Endothelial cell of umbilical vein (primary cell): ENCODE measurements at regions not wholly inside any gene's neighbourhood (a gene's known extent, or its start where the extent isn't known, plus 50 kb on each side); places are given as distances from the start of the nearest gene placed in this dataset.

Source experiments
- BruUV-seq: library from RNA; stranded (reverse); fragments of 400-500 nt; replicated peaks from 2 replicates; lab custom pipeline; 2021; lab: Mats Ljungman, UMichigan
- CTCF ChIA-PET: fragments of 300-600, 350-600 bp; sonication (Branson Sonifier 250); formaldehyde crosslinking; loops from one replicate; lab custom pipeline; 2021; ENCODE audit warnings: antibody characterized with exemption, inconsistent platforms; lab: Charles Lee
- POLR2A ChIA-PET: fragments of 300-600, 350-600 bp; sonication (Branson Sonifier 250); formaldehyde crosslinking; loops from one replicate; lab custom pipeline; 2021; ENCODE audit warnings: antibody characterized with exemption, inconsistent platforms; lab: Charles Lee
- DNase-seq: peaks from one replicate; pipeline ENCODE4 v3.0.0-alpha.2; 2011; ENCODE audit warnings: low read depth, low spot score
- FAIRE-seq: peaks from 2 replicates; lab custom pipeline; 2011; peaks lifted over from hg19 to GRCh38; lab: Jason Lieb, UNC
- H2AFZ ChIP-seq: 2 replicates; pipeline ENCODE4 v1.6.0; 2012; ENCODE audit warnings: low read depth, low read length, control low read depth, inconsistent platforms
- H3K27ac ChIP-seq: 2 replicates; pipeline ENCODE4 v1.5.1; 2011; ENCODE audit warnings: low read depth, mild to moderate bottlenecking, control low read depth, low read length, moderate library complexity; ENCODE audit not compliant: insufficient read depth
- H3K27me3 ChIP-seq, 2 experiments: 2 replicates each; pipeline versions ENCODE4 v1.6.0 to v1.6.1; 2011; ENCODE audit warnings: low read length in 2 of 2, mixed read lengths in 1 of 2; ENCODE audit not compliant: control insufficient read depth in 2 of 2, insufficient read depth in 2 of 2
- H3K36me3 ChIP-seq, 2 experiments: 2 replicates in 1 of 2; 3 replicates in 1 of 2; pipeline ENCODE4 v1.5.1; 2011; ENCODE audit warnings: low read length in 2 of 2, mild to moderate bottlenecking in 1 of 2, moderate library complexity in 1 of 2; ENCODE audit not compliant: control insufficient read depth in 2 of 2, insufficient read depth in 2 of 2; ENCODE audit errors: extremely low read depth in 1 of 2
- H3K4me1 ChIP-seq: 3 replicates; pipeline ENCODE4 v1.5.1; 2011; ENCODE audit warnings: mild to moderate bottlenecking, low read length; ENCODE audit not compliant: control insufficient read depth, insufficient read depth; ENCODE audit errors: extremely low read depth
- H3K4me2 ChIP-seq: 2 replicates; pipeline ENCODE4 v1.6.1; 2011; ENCODE audit warnings: low read length, control low read depth, mixed read lengths; ENCODE audit not compliant: insufficient read depth
- H3K4me3 ChIP-seq, 3 experiments: fragments of 200-600 bp in 1 of 3; sonication (generic), shearing (Covaris generic) in 1 of 3; replicated peaks in 1 of 3; 2 replicates each; pipeline ENCODE4 v1.5.1; 2011 to 2016; ENCODE audit warnings: control low read depth in 3 of 3, low read length in 3 of 3, mild to moderate bottlenecking in 2 of 3, inconsistent platforms in 1 of 3, low read depth in 1 of 3, moderate library complexity in 1 of 3; ENCODE audit not compliant: insufficient read depth in 1 of 3
- H3K79me2 ChIP-seq: 2 replicates; pipeline ENCODE4 v1.6.0; 2012; ENCODE audit warnings: low read length, inconsistent platforms; ENCODE audit not compliant: control insufficient read depth, insufficient read depth
- H3K9ac ChIP-seq: replicated peaks from 2 replicates; pipeline ENCODE3; 2011; ENCODE audit warnings: low read length, control low read depth; ENCODE audit not compliant: insufficient read depth; ENCODE audit errors: extremely low read depth
- H3K9me1 ChIP-seq: replicated peaks from 3 replicates; pipeline ENCODE4 v1.6.0; 2011; ENCODE audit warnings: mild to moderate bottlenecking, low read length; ENCODE audit not compliant: control insufficient read depth, insufficient read depth; ENCODE audit errors: extremely low read depth
- H3K9me3 ChIP-seq: replicated peaks from 2 replicates; pipeline ENCODE4 v1.5.1; 2012; ENCODE audit warnings: low read length, inconsistent platforms; ENCODE audit not compliant: control insufficient read depth, insufficient read depth
- H4K20me1 ChIP-seq: replicated peaks from 2 replicates; pipeline ENCODE3; 2011; ENCODE audit warnings: mild to moderate bottlenecking, low read length; ENCODE audit not compliant: control insufficient read depth, insufficient read depth; ENCODE audit errors: extremely low read depth
- EZH2 ChIP-seq: IDR thresholded peaks from 2 replicates; pipeline ENCODE4 v1.6.1; 2012; ENCODE audit warnings: borderline replicate concordance, low read depth, mild to moderate bottlenecking, moderate library complexity, low read length, inconsistent platforms; ENCODE audit not compliant: severe bottlenecking
- FOS ChIP-seq: IDR thresholded peaks from 2 replicates; pipeline ENCODE4 v1.6.1; 2011; ENCODE audit warnings: mild to moderate bottlenecking, low read length, moderate library complexity, borderline replicate concordance; ENCODE audit not compliant: insufficient read depth
- GATA2 ChIP-seq: IDR thresholded peaks from 2 replicates; pipeline ENCODE4 v1.7.0; 2011; ENCODE audit warnings: low read depth, mild to moderate bottlenecking, moderate library complexity, mixed read lengths, low read length; ENCODE audit not compliant: insufficient read length, insufficient read depth
- JUN ChIP-seq: IDR thresholded peaks from 2 replicates; pipeline ENCODE4 v1.6.1; 2011; ENCODE audit warnings: borderline replicate concordance, low read depth; ENCODE audit not compliant: insufficient read length, insufficient read depth
- MYC ChIP-seq: IDR thresholded peaks from one replicate; pipeline ENCODE4 v1.6.1; 2011; ENCODE audit warnings: mild to moderate bottlenecking, low read depth, low read length
- POLR2A ChIP-seq: IDR thresholded peaks from 2 replicates; pipeline ENCODE4 v1.6.1; 2012; ENCODE audit warnings: low read depth, mild to moderate bottlenecking, control low read depth, low read length
- POLR2AphosphoS5 ChIP-seq: IDR thresholded peaks from 2 replicates; pipeline ENCODE4 v1.6.1; 2012; ENCODE audit warnings: low read depth, mild to moderate bottlenecking, control low read depth, low read length, moderate library complexity; ENCODE audit not compliant: insufficient read depth
- dilution Hi-C: fragments of 300-500 bp; cut with MboI; formaldehyde crosslinking; loops from one replicate; pipeline ENCODE4 v1.15.0; 2019; ENCODE audit warnings: low sequenced_read_pairs; ENCODE audit not compliant: extremely low pct_ligation_motif_present
- intact Hi-C: fragments of 100-400 bp; cut with micrococcal nuclease; formaldehyde crosslinking; loops from one replicate; pipeline ENCODE4 v1.10.0; 2022
- TF ChIP-seq, protein P1 (sequence below), 2 donors: IDR thresholded peaks; 1 replicate in 1 of 2; 2 replicates in 1 of 2; pipeline ENCODE4 v1.5.1; 2011; ENCODE audit warnings: low read length in 2 of 2, mild to moderate bottlenecking in 2 of 2, moderate library complexity in 2 of 2, control low read depth in 1 of 2, inconsistent platforms in 1 of 2, low read depth in 1 of 2; ENCODE audit not compliant: insufficient read depth in 1 of 2; ENCODE audit errors: extremely low read depth in 1 of 2
- TF ChIP-seq, protein P2 (sequence below): IDR thresholded peaks from 2 replicates; pipeline ENCODE4 v1.6.1; 2011; ENCODE audit not compliant: insufficient read depth, insufficient read length

DNA sequence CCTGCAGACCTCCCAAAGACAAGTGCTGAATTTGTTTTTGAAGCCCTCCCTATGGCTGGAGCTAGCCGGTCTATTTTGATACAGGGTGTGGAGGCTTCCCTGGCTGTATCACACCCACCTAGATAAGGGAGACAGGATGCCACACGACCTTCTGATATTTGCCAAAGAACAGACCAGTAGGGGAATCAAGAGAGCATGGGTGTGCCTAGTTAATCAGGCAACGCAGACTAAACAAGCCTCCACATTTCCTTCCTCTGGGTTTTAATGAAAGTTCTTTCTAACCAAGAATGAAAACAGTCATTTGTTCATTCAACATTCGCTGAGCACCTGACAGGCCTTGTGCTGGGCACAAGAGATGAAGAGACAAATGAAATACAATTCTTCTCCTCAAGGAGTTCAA lies 446.8 kb downstream of the PLPP3 start:
- Histone ChIP-seq H3K27ac (no peak overlapping the region), H3K27me3 (no peaks in the 10 kb centered on the region), H3K9me1 (no peaks in the 10 kb centered on the region), H2AFZ (peak overlapping the region; percentile 4), H3K36me3 (no peaks in the 10 kb centered on the region), H3K4me1 (peaks cover 7% of the 10 kb centered on the region), H4K20me1 (no peaks in the 10 kb centered on the region), H3K79me2 (no peaks in the 10 kb centered on the region), H3K9ac (no peak overlapping the region), H3K4me2 (no peak overlapping the region), H3K4me3 (no peak overlapping the region), H3K9me3 (no peaks in the 10 kb centered on the region)
- FAIRE-seq (peak; percentile 18), DNase-seq (peak; percentile 74)
- dilution Hi-C loops: no loop called here
- POLR2A ChIA-PET: no interaction called here
- no TSS peak for BruUV-seq
- intact Hi-C loops: no loop called here
- TF ChIP-seq GATA2: peak; percentile 40
- no peak for TF ChIP-seq EZH2
- CTCF ChIA-PET: interaction anchor here (0.8 to 1.6 kb wide), 6 partner anchors 12 to 279 kb away, joined by 3 to 7 read pairs (median 3); no protein-coding TSS in a partner anchor

DNA sequence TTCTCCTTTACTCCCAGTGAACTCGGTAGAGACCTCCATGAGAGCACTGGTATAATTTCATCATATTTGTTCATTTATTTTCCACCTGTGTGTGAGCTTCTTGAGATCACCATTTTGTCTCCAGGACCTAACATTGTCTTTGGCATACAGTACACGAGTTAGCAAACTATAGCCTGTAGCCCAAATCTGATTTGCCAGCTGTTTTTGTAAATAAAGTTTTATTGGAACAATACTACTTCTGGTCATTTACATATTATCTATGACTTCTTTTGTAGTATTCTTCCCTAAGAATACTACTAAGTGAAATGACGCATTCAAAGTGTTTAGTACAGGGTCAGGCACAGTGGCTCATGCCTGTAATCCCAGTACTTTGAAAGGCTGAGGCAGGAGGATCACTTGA lies 449.5 kb downstream of the PLPP3 start:
- CTCF ChIA-PET: no interaction called here
- no peak overlapping the region for H3K4me3 ChIP-seq
- BruUV-seq: no TSS peak
- H4K20me1 ChIP-seq: no peaks in the 10 kb centered on the region
- no peak overlapping the region for H2AFZ ChIP-seq
- no peak overlapping the region for H3K9ac ChIP-seq
- H3K36me3 ChIP-seq: no peaks in the 10 kb centered on the region
- H3K79me2 ChIP-seq: no peaks in the 10 kb centered on the region
- H3K4me1 ChIP-seq: no peaks in the 10 kb centered on the region
- H3K27ac ChIP-seq: no peak overlapping the region
- intact Hi-C loops (no loop called here), dilution Hi-C loops (no loop called here)
- FAIRE-seq (no peak), DNase-seq (no peak)
- no peak overlapping the region for H3K4me2 ChIP-seq
- no peaks in the 10 kb centered on the region for H3K27me3 ChIP-seq
- TF ChIP-seq FOS: no peak
- no peak for TF ChIP-seq POLR2AphosphoS5
- no peak for TF ChIP-seq EZH2
- TF ChIP-seq JUN: no peak
- TF ChIP-seq, protein P1, sequence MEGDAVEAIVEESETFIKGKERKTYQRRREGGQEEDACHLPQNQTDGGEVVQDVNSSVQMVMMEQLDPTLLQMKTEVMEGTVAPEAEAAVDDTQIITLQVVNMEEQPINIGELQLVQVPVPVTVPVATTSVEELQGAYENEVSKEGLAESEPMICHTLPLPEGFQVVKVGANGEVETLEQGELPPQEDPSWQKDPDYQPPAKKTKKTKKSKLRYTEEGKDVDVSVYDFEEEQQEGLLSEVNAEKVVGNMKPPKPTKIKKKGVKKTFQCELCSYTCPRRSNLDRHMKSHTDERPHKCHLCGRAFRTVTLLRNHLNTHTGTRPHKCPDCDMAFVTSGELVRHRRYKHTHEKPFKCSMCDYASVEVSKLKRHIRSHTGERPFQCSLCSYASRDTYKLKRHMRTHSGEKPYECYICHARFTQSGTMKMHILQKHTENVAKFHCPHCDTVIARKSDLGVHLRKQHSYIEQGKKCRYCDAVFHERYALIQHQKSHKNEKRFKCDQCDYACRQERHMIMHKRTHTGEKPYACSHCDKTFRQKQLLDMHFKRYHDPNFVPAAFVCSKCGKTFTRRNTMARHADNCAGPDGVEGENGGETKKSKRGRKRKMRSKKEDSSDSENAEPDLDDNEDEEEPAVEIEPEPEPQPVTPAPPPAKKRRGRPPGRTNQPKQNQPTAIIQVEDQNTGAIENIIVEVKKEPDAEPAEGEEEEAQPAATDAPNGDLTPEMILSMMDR (IDR thresholded peaks at IDR 0.05; ENCODE audit: extremely low read depth in 1 of 2, insufficient read depth in 1 of 2, low read depth in 1 of 2, low read length in 2 of 2): no peak
- TF ChIP-seq POLR2A: no peak
- no peak for TF ChIP-seq MYC
- TF ChIP-seq, protein P2, sequence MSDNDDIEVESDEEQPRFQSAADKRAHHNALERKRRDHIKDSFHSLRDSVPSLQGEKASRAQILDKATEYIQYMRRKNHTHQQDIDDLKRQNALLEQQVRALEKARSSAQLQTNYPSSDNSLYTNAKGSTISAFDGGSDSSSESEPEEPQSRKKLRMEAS: no peak
- TF ChIP-seq GATA2: no peak
- H3K9me3 ChIP-seq: no peaks in the 10 kb centered on the region
- no peaks in the 10 kb centered on the region for H3K9me1 ChIP-seq
- POLR2A ChIA-PET: no interaction called here
